Choroid plexus epithelial cell (primary cell): ENCODE measurements at regions not wholly inside any gene's neighbourhood (a gene's known extent, or its start where the extent isn't known, plus 50 kb on each side); places are given as distances from the start of the nearest gene placed in this dataset.

Experiments
- DNase-seq: peaks from one replicate; pipeline ENCODE4 v3.0.0-alpha.2; 2010; ENCODE audit warnings: low read depth
- H3K4me3 ChIP-seq: 2 replicates; pipeline ENCODE4 v1.5.1; 2011; ENCODE audit warnings: low read depth, mild to moderate bottlenecking, control low read depth, low read length, moderate library complexity
- CTCF ChIP-seq: conservative IDR thresholded peaks from 2 replicates; pipeline ENCODE4 v1.5.1; 2011; ENCODE audit warnings: low read depth, mild to moderate bottlenecking, control low read depth, inconsistent platforms, low read length, moderate library complexity

- no peak for TF ChIP-seq CTCF
- no peak overlapping the region for H3K4me3 ChIP-seq
- DNase-seq: peak; percentile 28
Measured at GRCh38 chr13:48776401-48776800, 122.7 kb downstream of the CYSLTR2 start.

GRCh38 chr13:48778610-48779009 lies 124.9 kb downstream of the CYSLTR2 start:
- no peak for DNase-seq
- TF ChIP-seq CTCF: no peak
- no peak overlapping the region for H3K4me3 ChIP-seq

- no peak for TF ChIP-seq CTCF
- no peak for DNase-seq
- no peak overlapping the region for H3K4me3 ChIP-seq
Measured at GRCh38 chr13:48780713-48781341, 127.1 kb downstream of the CYSLTR2 start.

- TF ChIP-seq CTCF: no peak
- peak; percentile 60 for DNase-seq
- H3K4me3 ChIP-seq: no peak overlapping the region
Measured at GRCh38 chr13:48782429-48782840, 128.7 kb downstream of the CYSLTR2 start.

- TF ChIP-seq CTCF: peak; percentile 29
- peak; percentile 100 for DNase-seq
- no peak overlapping the region for H3K4me3 ChIP-seq
Measured at GRCh38 chr13:48783181-48783630, 129.5 kb downstream of the CYSLTR2 start.

- no peak for TF ChIP-seq CTCF
- DNase-seq: no peak
- no peak overlapping the region for H3K4me3 ChIP-seq
Measured at GRCh38 chr13:48783695-48784230, 130.0 kb downstream of the CYSLTR2 start.
